Endothelial cell of umbilical vein (primary cell): ENCODE measurements at regions not wholly inside any gene's neighbourhood (a gene's known extent, or its start where the extent isn't known, plus 50 kb on each side); places are given as distances from the start of the nearest gene placed in this dataset.

Experiments
- BruUV-seq: library from RNA; stranded (reverse); fragments of 400-500 nt; replicated peaks from 2 replicates; lab custom pipeline; 2021; lab: Mats Ljungman, UMichigan
- CTCF ChIA-PET: fragments of 300-600, 350-600 bp; sonication (Branson Sonifier 250); formaldehyde crosslinking; loops from one replicate; lab custom pipeline; 2021; ENCODE audit warnings: antibody characterized with exemption, inconsistent platforms; lab: Charles Lee
- POLR2A ChIA-PET: fragments of 300-600, 350-600 bp; sonication (Branson Sonifier 250); formaldehyde crosslinking; loops from one replicate; lab custom pipeline; 2021; ENCODE audit warnings: antibody characterized with exemption, inconsistent platforms; lab: Charles Lee
- DNase-seq: peaks from one replicate; pipeline ENCODE4 v3.0.0-alpha.2; 2011; ENCODE audit warnings: low read depth, low spot score
- FAIRE-seq: peaks from 2 replicates; lab custom pipeline; 2011; peaks lifted over from hg19 to GRCh38; lab: Jason Lieb, UNC
- H2AFZ ChIP-seq: 2 replicates; pipeline ENCODE4 v1.6.0; 2012; ENCODE audit warnings: low read depth, low read length, control low read depth, inconsistent platforms
- H3K27ac ChIP-seq: 2 replicates; pipeline ENCODE4 v1.5.1; 2011; ENCODE audit warnings: low read depth, mild to moderate bottlenecking, control low read depth, low read length, moderate library complexity; ENCODE audit not compliant: insufficient read depth
- H3K27me3 ChIP-seq, 2 experiments: 2 replicates each; pipeline versions ENCODE4 v1.6.0 to v1.6.1; 2011; ENCODE audit warnings: low read length in 2 of 2, mixed read lengths in 1 of 2; ENCODE audit not compliant: control insufficient read depth in 2 of 2, insufficient read depth in 2 of 2
- H3K36me3 ChIP-seq, 2 experiments: 2 replicates in 1 of 2; 3 replicates in 1 of 2; pipeline ENCODE4 v1.5.1; 2011; ENCODE audit warnings: low read length in 2 of 2, mild to moderate bottlenecking in 1 of 2, moderate library complexity in 1 of 2; ENCODE audit not compliant: control insufficient read depth in 2 of 2, insufficient read depth in 2 of 2; ENCODE audit errors: extremely low read depth in 1 of 2
- H3K4me1 ChIP-seq: 3 replicates; pipeline ENCODE4 v1.5.1; 2011; ENCODE audit warnings: mild to moderate bottlenecking, low read length; ENCODE audit not compliant: control insufficient read depth, insufficient read depth; ENCODE audit errors: extremely low read depth
- H3K4me2 ChIP-seq: 2 replicates; pipeline ENCODE4 v1.6.1; 2011; ENCODE audit warnings: low read length, control low read depth, mixed read lengths; ENCODE audit not compliant: insufficient read depth
- H3K4me3 ChIP-seq, 3 experiments: fragments of 200-600 bp in 1 of 3; sonication (generic), shearing (Covaris generic) in 1 of 3; replicated peaks in 1 of 3; 2 replicates each; pipeline ENCODE4 v1.5.1; 2011 to 2016; ENCODE audit warnings: control low read depth in 3 of 3, low read length in 3 of 3, mild to moderate bottlenecking in 2 of 3, inconsistent platforms in 1 of 3, low read depth in 1 of 3, moderate library complexity in 1 of 3; ENCODE audit not compliant: insufficient read depth in 1 of 3
- H3K79me2 ChIP-seq: 2 replicates; pipeline ENCODE4 v1.6.0; 2012; ENCODE audit warnings: low read length, inconsistent platforms; ENCODE audit not compliant: control insufficient read depth, insufficient read depth
- H3K9ac ChIP-seq: replicated peaks from 2 replicates; pipeline ENCODE3; 2011; ENCODE audit warnings: low read length, control low read depth; ENCODE audit not compliant: insufficient read depth; ENCODE audit errors: extremely low read depth
- H3K9me1 ChIP-seq: replicated peaks from 3 replicates; pipeline ENCODE4 v1.6.0; 2011; ENCODE audit warnings: mild to moderate bottlenecking, low read length; ENCODE audit not compliant: control insufficient read depth, insufficient read depth; ENCODE audit errors: extremely low read depth
- H3K9me3 ChIP-seq: replicated peaks from 2 replicates; pipeline ENCODE4 v1.5.1; 2012; ENCODE audit warnings: low read length, inconsistent platforms; ENCODE audit not compliant: control insufficient read depth, insufficient read depth
- H4K20me1 ChIP-seq: replicated peaks from 2 replicates; pipeline ENCODE3; 2011; ENCODE audit warnings: mild to moderate bottlenecking, low read length; ENCODE audit not compliant: control insufficient read depth, insufficient read depth; ENCODE audit errors: extremely low read depth
- CTCF ChIP-seq, 2 donors: IDR thresholded peaks; 1 replicate in 1 of 2; 2 replicates in 1 of 2; pipeline ENCODE4 v1.5.1; 2011; ENCODE audit warnings: low read length in 2 of 2, mild to moderate bottlenecking in 2 of 2, moderate library complexity in 2 of 2, control low read depth in 1 of 2, inconsistent platforms in 1 of 2, low read depth in 1 of 2; ENCODE audit not compliant: insufficient read depth in 1 of 2; ENCODE audit errors: extremely low read depth in 1 of 2
- EZH2 ChIP-seq: IDR thresholded peaks from 2 replicates; pipeline ENCODE4 v1.6.1; 2012; ENCODE audit warnings: borderline replicate concordance, low read depth, mild to moderate bottlenecking, moderate library complexity, low read length, inconsistent platforms; ENCODE audit not compliant: severe bottlenecking
- FOS ChIP-seq: IDR thresholded peaks from 2 replicates; pipeline ENCODE4 v1.6.1; 2011; ENCODE audit warnings: mild to moderate bottlenecking, low read length, moderate library complexity, borderline replicate concordance; ENCODE audit not compliant: insufficient read depth
- GATA2 ChIP-seq: IDR thresholded peaks from 2 replicates; pipeline ENCODE4 v1.7.0; 2011; ENCODE audit warnings: low read depth, mild to moderate bottlenecking, moderate library complexity, mixed read lengths, low read length; ENCODE audit not compliant: insufficient read length, insufficient read depth
- JUN ChIP-seq: IDR thresholded peaks from 2 replicates; pipeline ENCODE4 v1.6.1; 2011; ENCODE audit warnings: borderline replicate concordance, low read depth; ENCODE audit not compliant: insufficient read length, insufficient read depth
- MAX ChIP-seq: IDR thresholded peaks from 2 replicates; pipeline ENCODE4 v1.6.1; 2011; ENCODE audit not compliant: insufficient read depth, insufficient read length
- MYC ChIP-seq: IDR thresholded peaks from one replicate; pipeline ENCODE4 v1.6.1; 2011; ENCODE audit warnings: mild to moderate bottlenecking, low read depth, low read length
- POLR2A ChIP-seq: IDR thresholded peaks from 2 replicates; pipeline ENCODE4 v1.6.1; 2012; ENCODE audit warnings: low read depth, mild to moderate bottlenecking, control low read depth, low read length
- POLR2AphosphoS5 ChIP-seq: IDR thresholded peaks from 2 replicates; pipeline ENCODE4 v1.6.1; 2012; ENCODE audit warnings: low read depth, mild to moderate bottlenecking, control low read depth, low read length, moderate library complexity; ENCODE audit not compliant: insufficient read depth
- dilution Hi-C: fragments of 300-500 bp; cut with MboI; formaldehyde crosslinking; loops from one replicate; pipeline ENCODE4 v1.15.0; 2019; ENCODE audit warnings: low sequenced_read_pairs; ENCODE audit not compliant: extremely low pct_ligation_motif_present
- intact Hi-C: fragments of 100-400 bp; cut with micrococcal nuclease; formaldehyde crosslinking; loops from one replicate; pipeline ENCODE4 v1.10.0; 2022

GRCh38 chr7:109029866-109030265 is 460.2 kb downstream of the DNAJB9 start:
- dilution Hi-C loops (no loop called here), intact Hi-C loops (no loop called here)
- no peaks in the 10 kb centered on the region for H3K9me1 ChIP-seq
- H3K27me3 ChIP-seq = no peaks in the 10 kb centered on the region
- DNase-seq = no peak
- no peaks in the 10 kb centered on the region for H3K36me3 ChIP-seq
- no peaks in the 10 kb centered on the region for H3K4me1 ChIP-seq
- POLR2A ChIA-PET = no interaction called here
- no peak overlapping the region for H3K4me3 ChIP-seq
- H3K27ac ChIP-seq = no peak overlapping the region
- H3K9ac ChIP-seq = no peak overlapping the region
- no peaks in the 10 kb centered on the region for H3K9me3 ChIP-seq
- CTCF ChIA-PET = interaction anchor here (0.5 kb wide), 1 partner anchor 47 kb away, joined by 3 read pairs; no protein-coding TSS in a partner anchor
- no peaks in the 10 kb centered on the region for H3K79me2 ChIP-seq
- no peaks in the 10 kb centered on the region for H4K20me1 ChIP-seq
- FAIRE-seq = no peak
- TF ChIP-seq CTCF (IDR thresholded peaks at IDR 0.05; ENCODE audit: extremely low read depth in 1 of 2, insufficient read depth in 1 of 2, low read depth in 1 of 2, low read length in 2 of 2) (no peak), MYC (no peak), FOS (no peak), GATA2 (no peak), POLR2AphosphoS5 (no peak), POLR2A (no peak), JUN (no peak), MAX (no peak), EZH2 (no peak)
- no TSS peak for BruUV-seq
- H2AFZ ChIP-seq = no peak overlapping the region
- no peak overlapping the region for H3K4me2 ChIP-seq
